ENCODE measurements at regions not wholly inside any gene's neighbourhood (a gene's known extent, or its start where the extent isn't known, plus 50 kb on each side); places are given as distances from the start of the nearest gene placed in this dataset.

GRCh38 chr6:19691465-19692167 lies 145.6 kb upstream of the ID4 start:
- TF ChIP-seq, protein P1, sequence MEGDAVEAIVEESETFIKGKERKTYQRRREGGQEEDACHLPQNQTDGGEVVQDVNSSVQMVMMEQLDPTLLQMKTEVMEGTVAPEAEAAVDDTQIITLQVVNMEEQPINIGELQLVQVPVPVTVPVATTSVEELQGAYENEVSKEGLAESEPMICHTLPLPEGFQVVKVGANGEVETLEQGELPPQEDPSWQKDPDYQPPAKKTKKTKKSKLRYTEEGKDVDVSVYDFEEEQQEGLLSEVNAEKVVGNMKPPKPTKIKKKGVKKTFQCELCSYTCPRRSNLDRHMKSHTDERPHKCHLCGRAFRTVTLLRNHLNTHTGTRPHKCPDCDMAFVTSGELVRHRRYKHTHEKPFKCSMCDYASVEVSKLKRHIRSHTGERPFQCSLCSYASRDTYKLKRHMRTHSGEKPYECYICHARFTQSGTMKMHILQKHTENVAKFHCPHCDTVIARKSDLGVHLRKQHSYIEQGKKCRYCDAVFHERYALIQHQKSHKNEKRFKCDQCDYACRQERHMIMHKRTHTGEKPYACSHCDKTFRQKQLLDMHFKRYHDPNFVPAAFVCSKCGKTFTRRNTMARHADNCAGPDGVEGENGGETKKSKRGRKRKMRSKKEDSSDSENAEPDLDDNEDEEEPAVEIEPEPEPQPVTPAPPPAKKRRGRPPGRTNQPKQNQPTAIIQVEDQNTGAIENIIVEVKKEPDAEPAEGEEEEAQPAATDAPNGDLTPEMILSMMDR (IDR thresholded peaks at IDR 0.05): no peak
- TF ChIP-seq EP300 (IDR thresholded peaks at IDR 0.05): no peak
- no peak for TF ChIP-seq POLR2AphosphoS5 (IDR thresholded peaks at IDR 0.05)

Data from esophagus muscularis mucosa (tissue), 4 donors.